ENCODE measurements at regions not wholly inside any gene's neighbourhood (a gene's known extent, or its start where the extent isn't known, plus 50 kb on each side); places are given as distances from the start of the nearest gene placed in this dataset.

DNA sequence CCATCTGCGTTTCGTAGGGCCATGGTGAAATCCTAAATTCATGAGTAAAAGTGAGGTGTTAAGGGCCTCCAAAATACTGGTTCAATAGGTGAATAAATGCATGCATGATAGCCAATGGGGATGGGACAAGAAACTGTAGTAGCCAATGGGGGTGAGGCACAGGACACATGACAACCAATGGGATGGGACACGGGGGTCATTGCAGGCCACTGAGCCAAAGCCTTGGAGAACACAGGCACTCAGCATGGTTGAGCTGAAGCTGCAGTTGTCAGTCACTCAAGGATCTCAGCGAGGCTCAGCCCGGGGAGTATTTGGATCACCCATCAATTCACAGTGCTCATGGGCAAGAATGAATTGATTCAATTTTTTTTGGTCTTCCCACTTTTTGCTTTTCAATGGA, 156.5 kb downstream of the ACTR3 start:
- TF ChIP-seq ZNF302 (CRISPR knock-in tag; IDR thresholded peaks at IDR 0.05) (no peak), RCOR1 (IDR thresholded peaks at IDR 0.05; ENCODE audit: low read depth, low read length) (no peak)
- TF ChIP-seq, protein P1, sequence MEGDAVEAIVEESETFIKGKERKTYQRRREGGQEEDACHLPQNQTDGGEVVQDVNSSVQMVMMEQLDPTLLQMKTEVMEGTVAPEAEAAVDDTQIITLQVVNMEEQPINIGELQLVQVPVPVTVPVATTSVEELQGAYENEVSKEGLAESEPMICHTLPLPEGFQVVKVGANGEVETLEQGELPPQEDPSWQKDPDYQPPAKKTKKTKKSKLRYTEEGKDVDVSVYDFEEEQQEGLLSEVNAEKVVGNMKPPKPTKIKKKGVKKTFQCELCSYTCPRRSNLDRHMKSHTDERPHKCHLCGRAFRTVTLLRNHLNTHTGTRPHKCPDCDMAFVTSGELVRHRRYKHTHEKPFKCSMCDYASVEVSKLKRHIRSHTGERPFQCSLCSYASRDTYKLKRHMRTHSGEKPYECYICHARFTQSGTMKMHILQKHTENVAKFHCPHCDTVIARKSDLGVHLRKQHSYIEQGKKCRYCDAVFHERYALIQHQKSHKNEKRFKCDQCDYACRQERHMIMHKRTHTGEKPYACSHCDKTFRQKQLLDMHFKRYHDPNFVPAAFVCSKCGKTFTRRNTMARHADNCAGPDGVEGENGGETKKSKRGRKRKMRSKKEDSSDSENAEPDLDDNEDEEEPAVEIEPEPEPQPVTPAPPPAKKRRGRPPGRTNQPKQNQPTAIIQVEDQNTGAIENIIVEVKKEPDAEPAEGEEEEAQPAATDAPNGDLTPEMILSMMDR (IDR thresholded peaks at IDR 0.05): no peak

All from A549 (cell line).